ENCODE measurements at regions not wholly inside any gene's neighbourhood (a gene's known extent, or its start where the extent isn't known, plus 50 kb on each side); places are given as distances from the start of the nearest gene placed in this dataset.
"Not testable (repeated sequence)": the region's sequence is repeated elsewhere in the genome, so short reads cannot be mapped to it uniquely, and the experiment has no call there.

DNA sequence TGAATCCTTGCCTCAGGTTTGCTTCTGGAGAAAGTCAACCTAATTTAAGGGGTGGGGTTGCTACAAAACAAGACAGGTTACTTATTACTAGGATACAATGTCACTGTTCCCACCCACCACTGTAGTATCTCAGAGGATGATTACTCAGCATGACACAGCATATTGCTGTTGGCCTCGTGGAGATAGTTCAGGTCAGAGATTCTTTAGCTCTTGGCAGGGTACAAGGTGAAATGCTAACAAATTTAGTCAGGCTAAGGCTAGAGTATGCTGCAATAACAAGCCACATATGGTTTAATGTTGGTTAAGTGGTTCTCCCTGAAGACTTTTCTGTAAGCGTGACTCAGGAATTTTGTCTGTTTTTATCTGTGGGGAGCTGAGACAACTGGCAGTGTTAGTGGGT lies 161.8 kb downstream of the EDEM1 start:
- DNase-seq (ENCODE audit: low read depth in 2 of 3, low spot score in 2 of 3): no peak

DNA sequence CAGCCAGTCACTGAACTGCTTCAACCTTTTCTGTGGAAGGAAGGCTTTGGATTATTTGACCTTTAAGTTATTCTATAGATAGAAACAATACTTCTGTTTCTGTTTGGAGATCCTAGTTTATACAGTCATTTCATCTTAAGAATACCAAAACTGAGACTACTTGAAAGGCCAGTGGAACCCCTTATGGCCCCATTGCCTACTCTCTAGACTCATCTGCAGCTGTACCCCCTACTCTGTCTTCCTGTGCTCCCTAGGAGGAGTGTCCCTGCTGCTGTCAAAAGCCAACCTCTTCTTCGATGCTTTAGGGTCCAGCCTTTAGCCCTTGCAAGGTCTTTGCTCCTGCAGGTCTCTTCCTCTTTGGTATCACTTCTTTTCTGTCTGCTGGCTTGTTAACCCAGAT lies 169.6 kb downstream of the EDEM1 start:
- DNase-seq (ENCODE audit: low read depth in 2 of 3, low spot score in 2 of 3): no peak

DNA sequence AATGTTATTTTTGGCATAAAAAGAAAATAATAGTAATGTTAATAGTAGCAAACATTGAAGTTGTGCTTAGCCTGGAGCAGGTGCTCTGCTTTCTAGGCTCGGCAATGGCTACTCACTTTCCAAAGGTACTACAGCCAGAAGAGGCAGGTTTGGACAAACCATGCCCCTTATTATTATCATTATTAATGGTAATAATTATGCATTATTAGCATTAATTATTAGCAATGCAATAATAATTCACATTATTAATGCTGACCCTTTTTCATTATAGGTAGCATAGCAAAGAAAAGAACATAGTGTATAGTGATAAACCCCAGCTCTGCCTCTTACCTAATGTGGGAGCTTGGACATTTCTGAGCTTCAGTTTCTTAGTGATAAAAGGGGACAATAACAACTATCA lies 171.4 kb downstream of the EDEM1 start:
- DNase-seq (ENCODE audit: low read depth in 2 of 3, low spot score in 2 of 3): no peak

DNA sequence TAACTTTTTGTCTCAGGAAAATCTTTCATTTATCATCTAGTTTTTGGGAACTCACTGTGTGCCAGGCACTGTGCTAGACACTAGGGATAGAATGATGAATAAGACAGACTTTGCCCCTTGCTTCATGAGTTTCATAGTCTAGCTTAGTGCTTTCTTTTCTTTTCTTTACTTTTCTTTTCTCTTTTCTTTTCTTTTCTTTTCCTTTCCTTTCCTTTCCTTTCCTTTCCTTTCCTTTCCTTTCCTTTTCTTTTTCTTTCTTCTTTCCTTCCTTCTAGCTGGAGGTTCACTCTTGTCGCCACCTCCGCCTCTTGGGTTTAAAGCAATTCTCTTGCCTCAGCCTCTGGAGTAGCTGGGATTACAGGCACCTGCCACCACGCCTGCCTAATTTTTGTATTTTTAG lies 172.9 kb downstream of the EDEM1 start:
- no peak for DNase-seq (ENCODE audit: low read depth in 2 of 3, low spot score in 2 of 3)

DNA sequence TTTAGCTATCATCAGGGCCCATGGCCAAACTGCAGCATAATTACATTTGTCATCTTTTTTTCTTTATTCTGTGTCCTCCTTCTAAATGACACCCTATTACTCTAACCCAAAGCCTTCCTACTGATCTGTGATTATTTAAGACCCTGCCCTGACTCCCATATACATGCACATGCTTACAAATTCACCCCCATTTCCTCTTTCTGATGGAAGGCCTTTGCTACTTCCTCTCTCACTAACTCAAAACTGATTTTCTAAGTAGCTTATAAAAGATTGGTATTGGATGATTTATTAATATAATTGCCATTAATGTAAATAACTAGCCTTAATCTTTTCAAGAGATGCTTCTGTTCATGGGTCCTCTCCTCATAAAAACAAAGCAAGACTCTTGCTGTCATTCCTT lies 179.2 kb downstream of the EDEM1 start:
- no peak for DNase-seq (ENCODE audit: low read depth in 2 of 3, low spot score in 2 of 3)

DNA sequence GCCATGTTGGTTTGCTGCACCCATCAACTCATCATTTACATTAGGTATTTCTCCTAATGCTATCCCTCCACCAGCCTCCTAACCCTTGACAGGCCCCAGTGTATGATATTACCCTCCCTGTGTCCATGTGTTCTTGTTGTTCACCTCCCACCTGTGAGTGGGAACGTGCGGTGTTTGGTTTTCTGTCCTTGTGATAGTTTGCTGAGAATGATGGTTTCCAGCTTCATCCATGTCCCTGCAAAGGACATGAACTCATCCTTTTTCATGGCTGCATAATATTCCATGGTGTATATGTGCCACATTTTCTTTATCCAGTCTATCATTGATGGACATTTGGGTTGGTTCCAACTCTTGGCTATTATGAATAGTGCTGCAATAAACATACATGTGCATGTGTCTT lies 184.0 kb downstream of the EDEM1 start:
- DNase-seq (ENCODE audit: low read depth in 2 of 3, low spot score in 2 of 3): not testable (repeated sequence)

DNA sequence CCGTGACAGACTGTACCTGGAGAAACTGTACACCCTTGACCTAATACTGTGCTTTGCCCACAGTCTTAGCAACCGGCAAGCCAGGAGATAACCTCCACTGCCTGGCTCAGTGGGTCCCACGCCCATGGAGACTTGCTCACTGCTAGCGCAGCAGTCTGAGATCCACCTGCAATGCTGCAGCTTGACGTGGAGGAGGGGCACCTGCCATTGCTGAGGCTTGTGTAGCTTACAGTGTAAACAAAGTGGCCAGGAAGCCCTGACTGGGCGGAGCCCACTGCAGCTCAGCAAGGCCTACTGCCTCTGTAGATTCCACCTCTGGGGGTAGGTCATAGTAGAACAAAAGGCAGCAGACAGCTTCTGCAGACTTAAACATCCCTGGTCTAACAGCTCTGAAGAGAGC lies 189.3 kb downstream of the EDEM1 start:
- DNase-seq (ENCODE audit: low read depth in 2 of 3, low spot score in 2 of 3): no peak

DNA sequence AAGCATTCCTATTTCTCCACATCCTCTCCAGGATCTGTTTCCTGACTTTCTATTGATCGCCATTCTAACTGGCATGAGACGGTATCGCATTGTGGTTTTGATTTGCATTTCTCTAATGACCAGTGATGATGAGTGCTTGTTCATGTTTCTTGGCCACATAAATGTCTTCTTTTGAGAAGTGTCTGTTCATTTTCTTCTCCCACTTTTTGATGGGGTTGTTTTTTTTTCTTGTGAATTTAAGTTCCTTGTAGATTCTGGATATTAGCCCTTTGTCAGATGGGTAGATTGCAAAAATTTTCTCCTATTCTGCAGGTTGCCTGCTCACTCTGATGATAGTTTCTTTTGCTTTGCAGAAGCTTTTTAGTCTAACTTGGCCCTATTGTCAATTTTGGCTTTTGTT lies 191.8 kb downstream of the EDEM1 start:
- DNase-seq (ENCODE audit: low read depth in 2 of 3, low spot score in 2 of 3): not testable (repeated sequence)

DNA sequence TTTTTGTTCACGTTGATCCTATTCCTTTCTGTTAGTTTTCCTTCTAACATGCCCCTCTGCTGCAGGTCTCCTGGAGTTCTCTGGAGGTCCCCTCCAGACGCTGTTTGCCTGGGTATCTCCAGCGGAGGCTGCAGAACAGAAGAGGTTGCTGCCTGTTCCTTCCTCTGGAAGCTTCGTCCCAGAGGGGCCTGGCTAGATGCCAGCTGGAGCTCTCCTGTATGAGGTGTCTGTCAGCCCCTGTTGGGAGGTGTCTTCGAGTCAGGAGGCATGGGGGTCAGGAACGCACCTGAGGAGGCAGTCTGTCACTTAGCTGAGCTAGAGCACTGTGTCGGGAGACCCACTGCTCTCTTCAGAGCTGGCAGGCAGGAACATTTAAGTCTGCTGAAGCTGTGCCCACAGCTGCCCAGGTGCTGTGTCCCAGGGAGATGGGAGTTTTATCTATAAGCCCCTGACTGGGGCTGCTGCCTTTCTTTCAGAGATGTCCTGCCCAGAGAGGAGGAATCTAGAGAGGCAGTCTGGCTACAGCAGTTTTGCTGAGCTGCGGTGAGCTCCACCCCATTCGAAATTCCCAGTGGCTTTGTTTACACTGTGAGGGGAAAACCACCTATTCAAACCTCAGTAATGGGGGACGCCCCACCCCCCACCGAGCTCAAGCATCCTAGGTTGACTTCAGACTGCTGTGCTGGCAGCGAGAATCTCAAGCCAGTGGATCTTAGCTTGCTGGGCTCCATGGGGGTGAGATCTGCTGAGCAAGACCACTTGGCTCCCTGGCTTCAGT lies 196.2 kb downstream of the EDEM1 start:
- not testable (repeated sequence) for DNase-seq (ENCODE audit: low read depth in 2 of 3, low spot score in 2 of 3)

DNA sequence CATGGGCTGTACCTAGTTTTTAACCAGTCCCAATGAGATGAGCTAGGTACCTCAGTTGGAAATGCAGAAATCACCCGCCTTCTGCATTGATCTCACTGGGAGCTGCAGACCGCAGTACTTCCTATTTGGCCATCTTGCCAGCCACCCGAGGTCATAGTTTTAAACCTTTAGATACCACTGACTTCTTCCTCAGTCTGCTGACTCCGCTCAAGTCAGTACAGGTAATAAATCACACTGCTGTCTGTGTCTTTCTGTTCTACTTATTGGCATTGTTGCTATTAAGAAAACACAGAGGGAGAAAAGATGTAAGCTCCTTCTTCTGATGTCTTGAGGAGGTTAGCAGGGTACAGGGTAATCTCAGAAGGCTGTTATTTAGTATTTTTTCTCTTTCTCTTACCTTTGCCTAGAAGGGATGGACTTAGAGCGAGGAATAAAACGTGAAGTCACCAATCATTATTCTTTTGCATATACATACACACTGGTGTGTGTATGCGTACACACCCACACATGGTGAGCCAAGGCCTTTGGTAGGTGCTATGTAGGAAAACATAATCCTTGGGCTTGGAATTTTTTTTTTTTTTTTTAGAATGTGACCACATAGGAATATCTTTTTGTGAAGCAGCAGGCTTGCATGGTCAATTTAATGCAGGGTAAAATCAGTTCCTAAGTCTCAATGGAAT lies 197.2 kb downstream of the EDEM1 start:
- DNase-seq (ENCODE audit: low read depth in 2 of 3, low spot score in 2 of 3): no peak

DNA sequence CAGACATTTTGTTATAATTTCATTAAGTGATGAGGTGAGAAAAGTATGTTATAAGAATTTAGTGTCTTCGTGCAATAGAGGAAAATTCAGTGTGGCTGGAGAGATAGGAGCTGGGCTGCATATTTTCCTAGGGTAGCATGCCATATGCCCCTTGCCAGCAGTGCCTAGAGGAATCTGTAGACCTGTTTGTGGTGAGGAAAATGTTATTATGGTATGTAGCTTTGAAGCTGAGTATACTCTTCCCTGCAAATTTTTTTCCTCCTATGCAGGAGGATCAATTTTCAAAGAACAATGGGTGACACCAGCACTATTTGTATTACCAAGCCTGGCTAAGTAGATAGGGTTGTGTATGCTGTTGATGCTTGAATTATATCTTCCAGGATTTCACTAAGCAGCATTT lies 200.6 kb downstream of the EDEM1 start:
- DNase-seq (ENCODE audit: low read depth in 2 of 3, low spot score in 2 of 3): no peak

DNA sequence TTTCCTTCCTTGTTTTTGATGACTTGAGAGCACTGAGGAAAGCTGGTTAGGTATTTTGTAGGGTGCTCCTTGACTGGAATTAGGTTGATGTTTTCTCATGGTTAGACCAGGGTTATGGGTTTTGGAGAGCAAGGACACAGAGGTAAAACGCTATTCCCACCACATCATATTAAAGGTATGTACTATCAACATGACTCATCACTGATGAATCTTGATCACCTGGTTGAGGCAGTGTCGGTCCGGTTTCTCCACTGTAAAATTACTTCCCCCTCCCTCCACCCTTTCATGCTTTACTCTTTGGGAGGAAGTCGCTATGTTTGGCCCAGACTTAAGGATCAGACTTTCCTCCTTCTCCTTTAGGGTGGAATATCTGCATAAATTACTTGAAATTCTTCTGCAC lies 201.6 kb downstream of the EDEM1 start:
- DNase-seq (ENCODE audit: low read depth in 2 of 3, low spot score in 2 of 3): no peak

DNA sequence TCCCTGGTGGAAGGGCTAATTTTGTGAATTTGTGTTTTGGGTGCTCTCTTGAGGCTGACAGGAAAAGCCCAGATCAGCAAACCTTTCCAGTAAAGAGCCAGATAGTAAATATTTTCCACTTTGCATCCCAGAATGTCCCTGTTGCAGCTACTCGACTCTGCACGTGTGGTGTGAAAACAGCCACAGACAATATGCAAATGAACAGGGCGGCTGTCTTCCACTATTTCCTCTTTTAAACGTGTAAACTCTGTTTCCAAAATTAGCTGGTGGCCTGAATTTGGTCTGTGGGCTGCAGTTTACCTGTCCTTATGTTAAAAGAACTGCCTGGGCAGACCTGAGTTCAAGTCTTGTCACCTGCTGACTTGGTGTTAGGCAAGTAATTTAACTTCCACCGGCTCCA lies 202.7 kb downstream of the EDEM1 start:
- DNase-seq (ENCODE audit: low read depth in 2 of 3, low spot score in 2 of 3): no peak

DNA sequence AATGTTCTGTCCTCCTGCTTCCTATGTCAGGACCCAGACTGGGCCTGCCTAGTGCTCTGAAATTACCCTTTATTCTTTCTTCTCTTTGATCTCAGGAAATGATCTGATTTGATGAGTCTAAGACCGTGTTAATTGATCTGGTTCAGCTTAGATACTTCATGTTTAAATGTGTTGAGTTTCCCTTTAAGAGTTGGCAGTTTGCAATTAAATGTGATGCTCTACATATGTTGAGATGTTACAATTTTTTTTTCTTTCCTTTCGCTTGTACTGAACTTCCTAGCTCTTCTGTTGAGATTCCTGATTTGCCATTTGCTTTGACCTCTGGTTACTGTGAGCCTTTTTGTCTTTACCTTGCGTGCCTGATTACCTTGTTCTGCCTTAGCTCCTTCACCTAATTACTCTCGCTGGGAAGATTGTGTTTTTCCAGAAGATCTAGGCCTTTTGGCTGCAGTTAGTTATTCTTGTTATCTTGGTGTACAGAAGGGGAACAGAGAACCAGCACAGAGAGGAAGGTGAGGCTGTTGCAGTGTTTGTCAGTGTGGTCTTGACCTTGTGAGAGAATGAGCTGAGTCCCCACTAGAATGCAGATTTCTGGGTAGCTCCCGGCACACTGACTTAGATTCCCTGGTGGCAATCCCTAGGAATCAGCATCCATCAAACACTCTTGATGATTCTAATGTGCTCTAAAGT lies 203.6 kb downstream of the EDEM1 start:
- no peak for DNase-seq (ENCODE audit: low read depth in 2 of 3, low spot score in 2 of 3)

DNA sequence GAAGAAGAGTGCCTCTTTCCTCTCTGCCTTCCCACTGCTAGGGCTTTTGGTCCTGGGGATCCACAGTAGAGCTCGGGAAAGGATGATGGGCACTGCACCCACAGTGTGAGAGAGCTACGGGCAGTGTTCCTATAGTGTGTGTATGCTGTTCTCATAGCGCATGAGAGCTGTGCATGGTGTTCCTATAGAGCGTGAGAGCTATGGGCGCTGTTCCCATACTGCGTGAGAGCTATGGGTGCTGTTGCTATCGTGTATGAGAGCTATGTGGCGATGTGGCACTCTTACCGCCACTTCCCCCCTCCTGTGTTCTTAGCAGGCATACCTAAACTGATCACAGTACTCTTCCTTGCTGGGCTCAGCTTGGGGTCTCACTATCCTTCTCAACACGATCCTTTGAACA lies 213.5 kb downstream of the EDEM1 start:
- DNase-seq (ENCODE audit: low read depth in 2 of 3, low spot score in 2 of 3): no peak

DNA sequence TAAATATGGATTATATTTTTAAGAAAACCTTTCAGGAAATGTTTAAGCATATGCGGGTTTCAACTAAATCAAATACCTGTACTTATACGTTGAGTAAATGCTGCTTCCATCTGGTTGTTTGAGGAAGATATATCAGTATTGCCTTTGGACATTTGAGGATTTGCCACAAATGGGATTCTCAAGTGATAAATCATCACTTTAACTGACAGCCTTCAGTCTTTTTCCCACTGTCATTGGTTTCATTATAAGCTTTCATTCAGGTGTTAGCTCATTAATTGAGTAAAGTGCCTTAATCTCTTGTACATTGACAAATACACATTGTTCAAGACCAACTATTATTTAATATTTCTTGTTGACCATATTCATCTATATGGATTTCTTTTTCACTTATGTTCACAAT lies 217.2 kb downstream of the EDEM1 start:
- no peak for DNase-seq (ENCODE audit: low read depth in 2 of 3, low spot score in 2 of 3)

DNA sequence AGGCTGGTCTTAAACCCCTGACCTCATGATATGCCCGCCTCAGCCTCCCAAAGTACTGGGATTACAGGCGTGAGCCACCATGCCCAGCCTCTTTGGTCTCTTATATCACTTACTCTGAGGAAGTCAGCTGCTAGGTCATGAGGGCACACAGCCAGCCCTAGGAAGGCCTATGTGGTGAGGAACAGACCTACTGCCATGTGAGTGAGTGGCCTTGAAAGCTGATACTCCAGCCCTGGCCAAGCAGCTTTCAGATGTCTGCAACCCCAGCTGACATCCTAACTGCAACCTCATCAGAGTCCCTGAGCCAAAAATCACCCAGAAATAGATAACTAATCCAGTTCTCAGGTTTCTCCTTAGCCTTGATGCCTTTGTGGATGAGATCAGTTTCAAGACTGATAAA lies 224.3 kb downstream of the EDEM1 start:
- no peak for DNase-seq (ENCODE audit: low read depth in 2 of 3, low spot score in 2 of 3)

DNA sequence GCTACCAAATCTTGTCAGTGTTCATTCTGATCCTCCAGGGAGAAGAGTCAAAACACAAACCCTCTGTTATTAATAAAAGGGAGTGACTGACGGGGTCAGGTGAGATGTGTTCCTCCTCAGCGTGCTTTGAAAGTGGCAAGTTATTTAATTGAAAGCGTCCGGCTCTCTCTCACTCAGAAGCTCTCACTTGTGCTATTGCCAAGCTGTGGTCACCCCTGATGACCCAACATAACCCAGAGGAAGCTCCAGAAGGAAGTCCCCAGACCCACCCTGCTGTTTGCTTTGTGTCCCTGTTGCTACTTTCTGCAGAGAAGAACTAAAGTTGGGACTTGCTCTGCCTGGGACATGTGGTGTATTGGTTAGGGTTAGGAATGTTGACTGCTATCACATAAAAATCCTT lies 235.6 kb downstream of the EDEM1 start:
- no peak for DNase-seq (ENCODE audit: low read depth in 2 of 3, low spot score in 2 of 3)

DNA sequence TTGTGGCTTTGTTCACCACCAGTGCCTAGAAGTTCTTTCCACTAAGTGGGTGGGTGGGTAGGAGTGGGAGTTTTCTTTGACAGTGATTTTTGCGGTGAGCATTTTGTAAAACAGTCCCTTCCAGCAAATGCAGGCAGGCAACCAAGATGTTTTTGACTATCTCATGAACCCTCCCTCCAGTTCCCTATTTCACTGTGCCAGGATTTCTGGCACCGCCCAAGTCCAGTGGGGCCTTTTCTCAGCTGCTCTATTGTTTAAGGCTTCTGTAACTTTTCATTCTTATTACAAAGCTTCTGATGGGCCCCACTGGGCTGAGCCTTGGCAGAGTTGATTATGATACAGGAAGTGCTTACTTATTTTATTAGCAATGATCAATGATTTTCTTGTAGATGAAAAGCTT lies 236.0 kb downstream of the EDEM1 start:
- DNase-seq (ENCODE audit: low read depth in 2 of 3, low spot score in 2 of 3): no peak

DNA sequence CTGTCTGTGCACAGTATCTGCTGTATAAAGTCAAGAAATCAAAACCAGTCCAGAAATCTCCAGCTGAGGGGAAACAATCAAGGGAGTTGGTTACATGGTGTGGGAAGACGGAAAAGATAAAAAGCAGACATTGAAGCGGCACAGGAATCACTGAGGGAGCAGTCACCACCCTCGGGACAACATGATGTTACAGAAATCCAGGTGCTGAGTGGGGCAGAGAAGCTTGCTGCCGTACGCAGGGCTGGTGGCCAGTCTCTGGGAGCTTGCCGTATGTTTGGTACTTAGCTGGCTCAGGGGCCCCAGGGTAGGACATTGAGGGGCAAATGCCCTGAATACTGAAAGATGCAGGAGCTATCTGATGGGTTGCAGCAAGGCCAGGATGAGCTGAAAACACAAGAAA lies 237.9 kb downstream of the EDEM1 start:
- DNase-seq (ENCODE audit: low read depth in 2 of 3, low spot score in 2 of 3): no peak

DNA sequence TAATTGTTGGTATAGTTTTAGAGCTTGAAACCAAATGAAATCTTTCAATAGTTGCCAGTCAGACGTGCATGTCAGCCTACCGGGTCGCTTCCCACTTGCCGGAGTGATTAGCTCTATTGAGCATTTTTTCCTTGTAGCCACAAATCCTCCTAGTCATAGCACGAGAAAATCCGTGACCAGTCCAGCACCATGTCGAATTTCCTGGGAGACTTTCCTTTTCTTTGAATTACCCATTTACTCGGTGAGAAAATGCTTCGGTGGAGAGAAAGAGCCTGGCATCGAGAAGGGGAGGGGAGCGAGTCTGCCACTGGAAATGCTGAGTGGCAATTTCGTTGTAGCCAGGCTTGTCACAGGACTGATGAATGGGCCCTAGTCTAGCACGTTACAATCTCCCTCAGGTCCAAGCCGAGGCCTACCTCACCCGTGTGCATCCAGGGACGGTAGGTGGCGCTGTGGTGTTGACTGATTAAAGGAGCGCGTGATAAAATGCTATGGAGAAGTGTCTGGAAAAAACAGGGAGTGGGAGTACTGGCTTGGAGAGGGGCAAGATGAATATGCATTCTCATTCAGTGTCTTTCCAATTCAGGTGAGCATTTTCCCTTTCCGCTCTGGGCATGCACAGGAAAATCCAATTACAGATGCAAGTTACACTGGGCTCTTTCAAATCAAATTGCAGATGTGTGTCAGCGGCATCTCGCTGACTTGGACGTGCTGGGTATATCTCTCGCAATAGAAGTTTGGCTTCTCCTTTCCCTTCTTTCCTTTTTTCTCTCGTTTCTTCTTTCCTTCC lies 238.8 kb downstream of the EDEM1 start:
- peak in 2 of 3 experiments; percentile 24 to 59 for DNase-seq (ENCODE audit: low read depth in 2 of 3, low spot score in 2 of 3)

DNA sequence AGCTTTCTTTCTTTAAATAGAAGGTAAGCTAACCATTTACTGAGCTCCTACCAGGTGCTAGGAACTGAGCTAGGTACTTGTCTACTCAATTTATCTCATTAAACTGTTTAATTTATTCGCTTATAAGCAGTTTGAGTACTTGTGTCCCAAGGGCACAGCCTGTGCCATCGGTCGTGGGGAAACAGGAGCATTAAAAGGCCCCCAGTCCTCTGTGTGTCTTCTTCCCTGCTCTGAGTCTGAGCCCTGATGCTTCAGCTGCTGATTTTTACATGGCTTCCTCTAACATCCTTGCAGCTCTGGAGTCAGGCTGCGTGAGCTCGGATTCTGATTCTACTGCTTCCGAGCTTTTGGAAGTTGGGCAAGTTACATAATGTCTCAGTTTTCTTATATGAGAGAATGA lies 239.5 kb downstream of the EDEM1 start:
- no peak for DNase-seq (ENCODE audit: low read depth in 2 of 3, low spot score in 2 of 3)

All from activated CD8-positive, alpha-beta memory T cell treated with anti-CD3 and anti-CD28 coated beads for 48 hours (primary cell).